ENCODE measurements at regions not wholly inside any gene's neighbourhood (a gene's known extent, or its start where the extent isn't known, plus 50 kb on each side); places are given as distances from the start of the nearest gene placed in this dataset.

- DNase-seq = no peak
- H3K27me3 Mint-ChIP-seq (ENCODE audit: low read depth in 3 of 3) = no peaks in the 10 kb centered on the region
- no peak overlapping the region for H3K4me3 Mint-ChIP-seq
- Histone ChIP-seq H3K79me2 (ENCODE audit: insufficient read depth, low read length) (no peaks in the 10 kb centered on the region), H3K27me3 (ENCODE audit: control insufficient read depth in 2 of 2, insufficient read depth in 2 of 2, low read length in 2 of 2) (no peaks in the 10 kb centered on the region), H3K27ac (ENCODE audit: low read depth in 1 of 2, low read length in 2 of 2) (no peak overlapping the region), H4K20me1 (ENCODE audit: insufficient read depth, low read length) (no peaks in the 10 kb centered on the region), H3K9me3 (replicated peaks in 1 of 2; ENCODE audit: control insufficient read depth in 1 of 2, insufficient read depth in 1 of 2, low read length in 2 of 2) (peaks cover 0 to 7% of the 10 kb centered on the region in 2 donors), H3K9ac (ENCODE audit: insufficient read depth, low read length, poor library complexity, severe bottlenecking) (no peak overlapping the region), H2AFZ (ENCODE audit: insufficient read depth, low read depth, low read length, poor library complexity, severe bottlenecking) (no peak overlapping the region), H3K4me1 (ENCODE audit: control insufficient read depth in 1 of 2, insufficient read depth in 2 of 2, low read length in 2 of 2) (no peaks in the 10 kb centered on the region), H3K4me3 (replicated peaks in 1 of 3; ENCODE audit: low read depth in 2 of 3, low read length in 3 of 3) (no peak overlapping the region), H3K4me2 (replicated peaks; ENCODE audit: extremely low read depth, low read length, poor library complexity, severe bottlenecking) (no peak overlapping the region), H3K36me3 (replicated peaks in 1 of 2; ENCODE audit: control insufficient read depth in 1 of 2, insufficient read depth in 2 of 2, low read length in 2 of 2) (no peaks in the 10 kb centered on the region)
- no peak overlapping the region for H3K27ac Mint-ChIP-seq
- TF ChIP-seq CTCF (IDR thresholded peaks at IDR 0.05) = no peak
- no peaks in the 10 kb centered on the region for H3K4me1 Mint-ChIP-seq
- WGBS (ENCODE audit: insufficient coverage) = no CpG with 5 or more reads among the region's 2 CpGs
- no peaks in the 10 kb centered on the region for H3K36me3 Mint-ChIP-seq
- H3K9me3 Mint-ChIP-seq = peaks cover 0 to 7% (median 3%) of the 10 kb centered on the region in 7 donors
- intact Hi-C loops (cut with micrococcal nuclease) = no loop called here
These were observed 436.4 kb downstream of the FBXO15 start for GRCh38 chr18:73711256-73711655.

GRCh38 chr18:73708591-73708990 lies 439.0 kb downstream of the FBXO15 start:
- no peak overlapping the region for H3K27ac ChIP-seq (ENCODE audit: low read depth in 1 of 2, low read length in 2 of 2)
- no peaks in the 10 kb centered on the region for H3K27me3 ChIP-seq (ENCODE audit: control insufficient read depth in 2 of 2, insufficient read depth in 2 of 2, low read length in 2 of 2)
- Mint-ChIP-seq H3K27me3 (ENCODE audit: low read depth in 3 of 3) (peaks cover 1 to 3% (median 2%) of the 10 kb centered on the region in 3 donors), H3K4me1 (no peaks in the 10 kb centered on the region), H3K9me3 (peaks cover 0 to 11% (median 2%) of the 10 kb centered on the region in 7 donors), H3K27ac (no peak overlapping the region), H3K36me3 (no peaks in the 10 kb centered on the region), H3K4me3 (no peak overlapping the region)
- DNase-seq = no peak
- H3K9me3 ChIP-seq (replicated peaks in 1 of 2; ENCODE audit: control insufficient read depth in 1 of 2, insufficient read depth in 1 of 2, low read length in 2 of 2) = peaks cover 0 to 3% of the 10 kb centered on the region in 2 donors
- H2AFZ ChIP-seq (ENCODE audit: insufficient read depth, low read depth, low read length, poor library complexity, severe bottlenecking) = no peak overlapping the region
- TF ChIP-seq CTCF (IDR thresholded peaks at IDR 0.05) = no peak
- WGBS (ENCODE audit: insufficient coverage) = 60% methylated on average over 1 of the region's 5 CpGs
- H3K4me1 ChIP-seq (ENCODE audit: control insufficient read depth in 1 of 2, insufficient read depth in 2 of 2, low read length in 2 of 2) = no peaks in the 10 kb centered on the region
- no peak overlapping the region for H3K9ac ChIP-seq (ENCODE audit: insufficient read depth, low read length, poor library complexity, severe bottlenecking)
- H3K4me2 ChIP-seq (replicated peaks; ENCODE audit: extremely low read depth, low read length, poor library complexity, severe bottlenecking) = no peak overlapping the region
- intact Hi-C loops (cut with micrococcal nuclease) = no loop called here
- no peaks in the 10 kb centered on the region for H4K20me1 ChIP-seq (ENCODE audit: insufficient read depth, low read length)
- no peaks in the 10 kb centered on the region for H3K79me2 ChIP-seq (ENCODE audit: insufficient read depth, low read length)
- H3K36me3 ChIP-seq (replicated peaks in 1 of 2; ENCODE audit: control insufficient read depth in 1 of 2, insufficient read depth in 2 of 2, low read length in 2 of 2) = no peaks in the 10 kb centered on the region
- H3K4me3 ChIP-seq (replicated peaks in 1 of 3; ENCODE audit: low read depth in 2 of 3, low read length in 3 of 3) = no peak overlapping the region

Data from CD14-positive monocyte (primary cell).